Activated CD4-positive, alpha-beta T cell treated with anti-CD3 and anti-CD28 coated beads for 48 hours (primary cell): ENCODE measurements at regions not wholly inside any gene's neighbourhood (a gene's known extent, or its start where the extent isn't known, plus 50 kb on each side); places are given as distances from the start of the nearest gene placed in this dataset.

Experiments
- DNase-seq: peaks from one replicate; pipeline ENCODE4 v3.0.0-alpha.2; 2020

- DNase-seq: no peak
Measured at GRCh38 chr2:65550246-65550645, 117.8 kb upstream of the SPRED2 start.

DNA sequence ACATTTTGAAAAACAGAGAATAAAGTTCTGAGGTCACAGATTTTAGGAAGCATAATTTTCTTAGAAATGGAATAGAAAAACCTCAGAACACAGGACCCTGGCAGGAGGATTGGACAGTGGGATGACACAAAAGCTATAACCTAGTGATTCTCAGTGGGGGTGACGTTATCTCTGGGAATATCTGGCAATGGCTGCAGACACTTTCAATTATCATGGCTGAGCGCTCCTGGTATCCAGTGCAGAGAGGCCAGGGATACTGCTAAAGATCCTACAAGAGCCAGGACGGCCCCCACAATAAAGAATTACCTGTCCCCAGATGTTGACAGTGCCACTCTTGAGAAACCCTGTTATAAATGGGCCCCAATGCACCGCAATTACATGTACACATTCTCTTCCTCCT lies 117.2 kb upstream of the SPRED2 start:
- no peak for DNase-seq

DNA sequence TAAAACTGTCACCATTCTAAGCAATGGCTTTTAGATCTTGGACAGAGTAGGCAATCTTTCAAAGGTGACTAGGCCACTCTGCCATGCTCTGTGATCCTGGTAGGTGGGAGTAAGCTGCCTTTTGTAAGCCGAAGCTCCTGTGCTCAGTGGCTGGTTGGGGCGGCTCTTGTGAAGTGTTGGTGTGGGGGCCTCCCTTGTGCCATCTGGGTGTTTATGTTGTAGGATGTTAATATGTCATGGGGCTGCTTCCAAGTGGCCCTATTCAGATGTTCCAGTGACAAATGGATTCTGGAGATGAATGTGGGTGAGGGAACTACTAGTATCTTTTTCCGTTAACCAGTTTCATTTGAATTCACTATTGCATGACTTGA lies 116.8 kb upstream of the SPRED2 start:
- peak; percentile 56 for DNase-seq

GRCh38 chr2:65548576-65549256 lies 116.3 kb upstream of the SPRED2 start:
- no peak for DNase-seq

- no peak for DNase-seq
Measured at GRCh38 chr2:65548064-65548463, 115.7 kb upstream of the SPRED2 start.

DNA sequence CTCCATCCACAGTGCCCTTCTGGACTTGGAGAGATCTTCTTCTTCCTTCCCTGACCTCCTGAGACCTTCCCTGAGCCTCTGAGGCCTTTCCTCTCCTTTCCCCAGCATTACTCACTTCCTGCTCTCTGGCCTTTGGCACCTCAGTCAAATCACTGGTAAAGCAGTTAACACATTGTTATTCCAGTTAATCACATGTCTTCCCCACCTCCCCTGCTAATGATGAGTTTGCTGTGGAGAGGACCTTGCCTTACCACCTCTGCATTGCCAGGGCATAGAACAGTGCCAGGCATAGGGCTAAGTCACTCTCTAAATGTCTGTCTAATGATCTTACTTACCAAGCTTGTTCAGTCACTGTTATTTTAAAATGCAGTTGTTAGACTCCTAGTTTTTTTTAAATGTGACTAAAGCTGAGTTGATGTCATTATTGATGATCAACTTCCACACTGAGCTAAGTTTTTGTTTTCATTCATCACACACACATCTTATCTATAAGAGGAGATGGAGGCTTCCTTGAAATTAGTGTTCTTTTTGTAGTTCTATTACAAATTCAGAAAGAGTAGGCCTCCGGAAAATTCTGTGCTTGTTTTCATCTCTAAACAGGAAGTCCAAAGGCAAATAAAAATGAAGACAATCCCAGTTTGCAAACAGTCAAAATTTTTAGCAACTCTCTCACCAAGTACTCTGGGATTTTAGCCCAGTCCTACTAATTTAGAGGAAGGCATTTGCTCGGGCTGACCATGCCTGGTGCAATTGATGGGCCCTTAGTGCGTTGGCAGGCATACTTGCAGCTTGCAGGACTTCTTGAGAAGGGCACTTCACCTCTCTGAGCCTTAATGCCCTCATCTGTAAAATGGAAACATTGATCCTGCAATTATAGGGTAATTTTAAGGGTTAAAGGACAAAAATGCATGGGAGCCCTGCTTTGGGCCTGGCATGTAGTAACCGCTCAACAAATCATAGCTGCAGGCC lies 113.7 kb upstream of the SPRED2 start:
- DNase-seq: no peak

- no peak for DNase-seq
Measured at GRCh38 chr2:65541773-65542172, 109.4 kb upstream of the SPRED2 start.

DNA sequence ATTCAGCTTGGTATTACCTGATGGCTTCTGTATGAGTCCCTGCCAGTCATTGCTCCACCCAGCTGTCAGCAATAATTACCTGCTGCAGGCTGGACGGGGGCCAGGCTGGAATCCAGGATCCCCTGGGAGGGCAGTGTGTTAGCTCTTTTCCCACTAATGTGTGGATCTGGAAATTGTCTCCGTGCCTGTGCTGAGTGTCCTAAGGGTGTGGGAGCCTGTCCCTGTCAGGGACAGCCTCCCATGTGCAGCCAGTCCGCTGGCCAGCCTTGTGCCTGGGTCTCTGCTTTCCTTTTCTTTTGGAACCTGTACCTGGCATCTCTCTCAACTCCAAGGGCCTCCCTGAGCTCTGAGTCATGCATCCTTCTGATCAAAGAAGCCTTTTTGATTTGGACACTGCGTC lies 107.2 kb upstream of the SPRED2 start:
- DNase-seq: no peak

DNA sequence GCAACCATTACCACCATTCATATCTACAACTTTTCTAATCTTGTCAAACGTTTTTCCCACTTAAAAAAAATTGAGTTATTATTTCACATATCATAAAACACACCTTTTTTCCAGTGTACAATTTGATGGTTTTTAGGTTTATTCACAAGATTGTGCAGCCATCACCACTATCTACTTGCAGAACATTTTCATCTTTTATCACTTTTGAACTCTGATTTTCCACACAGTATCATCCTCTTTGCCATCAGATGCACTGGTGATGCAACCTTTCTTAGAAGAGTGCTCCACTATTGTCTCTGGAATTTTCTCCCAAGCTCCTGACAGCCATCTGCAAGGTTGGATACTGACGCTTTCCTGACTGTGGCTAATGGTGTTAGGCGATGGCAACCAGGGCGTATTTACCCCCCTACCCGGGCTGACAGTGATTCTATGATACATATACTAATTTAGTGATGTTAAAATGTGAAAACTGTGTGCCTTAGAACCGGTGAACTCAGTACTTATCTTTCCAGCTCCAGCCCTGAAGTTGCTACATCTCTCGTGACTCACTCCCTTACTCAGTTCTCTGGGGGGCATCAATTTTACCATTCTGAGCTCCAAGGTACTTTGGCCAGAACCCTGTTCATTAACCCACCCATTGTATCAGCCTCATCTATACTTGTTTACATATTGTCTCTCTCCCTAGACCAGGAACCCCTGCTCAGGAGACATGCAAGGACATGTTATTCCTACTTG lies 105.4 kb upstream of the SPRED2 start:
- DNase-seq: no peak

DNA sequence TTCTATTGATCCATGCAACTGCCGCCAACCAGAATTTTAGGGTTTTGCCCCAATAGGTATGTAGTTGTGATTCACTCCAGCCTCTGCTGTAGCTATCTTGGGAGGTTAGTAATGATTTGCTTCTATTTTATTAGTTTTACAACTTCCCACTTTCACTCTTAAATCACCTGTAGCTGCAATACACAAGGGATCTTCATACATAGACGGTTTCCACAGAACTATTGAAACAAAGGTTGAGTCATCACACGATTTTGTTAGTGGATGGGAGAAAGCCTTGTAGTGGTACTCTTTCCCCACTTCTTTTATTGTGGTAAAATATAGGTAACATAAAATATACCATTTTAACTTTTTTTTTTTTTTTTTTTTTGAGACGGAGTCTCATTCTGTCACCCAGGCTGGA lies 104.2 kb upstream of the SPRED2 start:
- no peak for DNase-seq

DNA sequence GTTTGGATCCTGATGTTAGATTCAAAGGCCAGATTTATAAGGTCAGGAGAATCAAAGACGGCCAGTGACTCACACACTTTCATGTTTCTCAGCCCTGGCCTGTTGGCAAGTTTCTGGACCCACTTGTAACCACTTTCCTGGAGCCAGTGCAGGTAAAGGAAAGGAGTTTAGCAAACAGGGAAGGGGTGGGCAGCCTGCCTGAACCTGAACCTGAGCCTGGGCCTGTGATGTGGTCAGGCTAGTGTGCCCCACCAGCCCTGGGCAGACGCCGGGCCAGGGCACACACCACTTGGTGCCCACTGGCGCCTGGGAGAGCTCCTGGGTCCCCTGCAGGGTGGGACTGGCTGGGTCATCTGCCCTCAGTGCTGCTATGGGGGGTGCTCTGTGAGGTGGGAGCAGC lies 100.5 kb upstream of the SPRED2 start:
- no peak for DNase-seq

- no peak for DNase-seq
Measured at GRCh38 chr2:65532326-65532725, 99.9 kb upstream of the SPRED2 start.

DNA sequence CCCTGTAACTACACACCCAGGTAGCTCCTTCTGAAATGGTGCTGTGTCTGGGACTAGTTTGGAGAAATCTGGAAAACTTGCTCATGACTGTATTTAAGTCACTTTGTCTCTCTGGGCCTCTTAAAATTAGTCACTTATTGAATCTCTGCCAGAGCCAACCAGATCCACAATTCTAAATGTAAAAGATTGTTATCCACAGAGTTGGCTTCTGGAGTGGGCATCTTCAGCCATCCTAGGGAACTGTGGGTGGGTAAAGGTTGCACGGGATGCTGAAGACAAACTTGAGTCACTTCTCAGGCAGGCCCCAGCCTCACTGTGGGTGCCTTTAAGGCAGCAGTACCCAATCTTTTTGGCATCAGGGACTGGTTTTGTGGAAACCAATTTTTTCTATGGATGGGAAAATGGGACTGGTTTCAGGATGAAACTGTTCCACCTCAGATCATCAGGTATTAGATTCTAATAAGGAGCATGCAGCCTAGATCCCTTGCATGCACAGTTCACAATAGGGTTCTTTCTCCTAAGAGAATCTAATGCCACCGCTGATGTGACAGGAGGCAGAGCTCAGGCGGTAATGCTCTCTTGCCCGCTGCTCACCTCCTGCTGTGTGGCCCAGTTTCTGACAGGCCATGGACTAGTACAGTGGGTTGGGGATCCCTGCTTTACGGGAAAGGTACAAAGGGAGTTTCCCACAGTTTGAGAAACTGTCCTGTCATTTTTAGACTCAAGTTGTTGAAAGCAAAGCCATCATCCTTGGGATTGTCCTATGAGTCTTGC lies 98.3 kb upstream of the SPRED2 start:
- DNase-seq: no peak

DNA sequence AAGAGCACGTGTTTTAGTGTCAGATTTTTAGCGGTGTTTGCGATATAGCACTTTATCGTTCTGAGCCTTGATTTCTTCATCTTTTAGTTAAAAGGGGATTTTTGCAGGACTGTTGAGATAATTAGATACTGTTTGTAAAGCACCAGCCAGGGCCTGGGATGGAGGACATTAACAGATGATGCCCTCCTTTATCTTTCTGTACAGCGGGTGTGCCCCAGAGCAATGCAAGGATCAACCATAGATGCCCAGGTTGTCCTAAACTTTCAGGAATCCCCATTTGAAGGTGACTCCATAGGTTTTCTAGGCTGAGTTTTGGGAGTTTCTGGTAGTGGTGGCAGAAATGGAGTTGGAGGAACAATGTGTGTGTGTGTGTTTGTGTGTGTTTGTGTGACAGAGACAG lies 97.0 kb upstream of the SPRED2 start:
- no peak for DNase-seq

DNA sequence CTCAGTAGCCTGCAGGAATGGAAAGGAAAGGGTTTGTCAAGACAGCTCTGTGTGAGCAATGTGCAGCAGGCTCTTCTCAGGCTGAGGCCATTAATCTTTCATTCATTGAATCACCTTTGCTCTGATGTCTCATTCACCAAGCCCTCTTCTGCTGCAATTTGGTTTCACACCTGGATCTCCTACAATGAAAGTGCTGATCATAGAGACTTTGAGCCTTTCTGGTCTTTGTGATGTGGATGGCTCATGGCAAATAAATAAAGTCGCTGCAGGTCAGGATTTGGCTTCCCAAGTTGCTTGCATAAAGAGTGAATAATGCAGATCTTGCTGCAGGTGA lies 95.8 kb upstream of the SPRED2 start:
- DNase-seq: no peak

DNA sequence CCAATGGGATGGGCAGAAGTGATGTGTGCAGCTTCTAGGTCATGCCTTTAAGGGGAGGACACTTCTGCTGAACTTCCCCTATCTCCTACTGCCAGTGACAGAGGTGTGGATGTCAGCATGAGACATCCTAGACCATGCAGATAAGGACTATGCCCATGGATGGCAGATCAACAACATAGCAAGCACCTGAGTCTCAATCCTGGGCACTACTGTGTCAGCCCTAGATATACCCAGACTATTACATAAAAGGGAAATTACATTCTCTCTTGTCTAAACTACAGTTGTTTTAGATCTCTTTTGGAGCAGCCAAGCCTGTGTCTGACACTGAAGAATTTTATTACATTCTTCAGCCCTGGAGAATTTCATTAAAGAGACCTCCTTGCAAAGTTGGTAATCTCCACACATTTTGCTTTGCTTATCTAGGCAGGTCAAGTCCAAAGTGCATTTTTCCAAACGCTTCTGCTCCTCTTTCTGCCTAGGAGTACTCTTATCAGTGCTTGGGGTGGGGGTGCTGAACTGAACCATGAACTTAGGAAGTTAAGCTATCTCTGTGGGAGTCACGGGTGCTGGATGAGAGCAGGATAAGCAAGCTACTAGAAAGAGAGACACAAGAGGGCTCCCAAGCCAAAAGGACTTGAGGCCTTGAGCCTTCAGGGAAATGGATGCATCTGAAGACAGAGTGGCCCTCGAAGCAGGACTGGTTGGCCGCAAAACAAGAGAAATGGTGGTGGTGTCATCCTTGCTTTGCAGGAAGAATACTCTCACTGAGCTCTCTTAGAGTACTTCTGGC lies 95.2 kb upstream of the SPRED2 start:
- DNase-seq: no peak

- no peak for DNase-seq
Measured at GRCh38 chr2:65525616-65526231, 93.3 kb upstream of the SPRED2 start.

DNA sequence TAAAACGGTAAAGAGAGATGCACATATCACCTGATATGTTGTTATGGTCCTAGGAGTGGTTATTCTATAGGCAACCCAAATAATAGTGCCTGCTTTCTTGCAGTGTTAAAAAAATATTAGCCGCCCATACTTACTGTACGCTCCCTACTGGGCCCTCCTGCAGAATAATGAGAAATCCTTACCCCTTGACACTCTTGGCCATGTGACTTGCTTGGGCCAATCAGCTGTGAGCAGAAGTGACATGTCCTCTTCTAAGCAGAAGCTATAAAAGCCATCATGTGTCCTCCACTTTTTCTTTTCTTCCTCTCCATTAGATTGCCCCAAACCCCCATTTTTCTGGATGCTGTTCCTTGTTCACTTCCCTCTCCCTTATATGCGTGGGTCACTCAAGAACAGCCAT lies 90.5 kb upstream of the SPRED2 start:
- no peak for DNase-seq

DNA sequence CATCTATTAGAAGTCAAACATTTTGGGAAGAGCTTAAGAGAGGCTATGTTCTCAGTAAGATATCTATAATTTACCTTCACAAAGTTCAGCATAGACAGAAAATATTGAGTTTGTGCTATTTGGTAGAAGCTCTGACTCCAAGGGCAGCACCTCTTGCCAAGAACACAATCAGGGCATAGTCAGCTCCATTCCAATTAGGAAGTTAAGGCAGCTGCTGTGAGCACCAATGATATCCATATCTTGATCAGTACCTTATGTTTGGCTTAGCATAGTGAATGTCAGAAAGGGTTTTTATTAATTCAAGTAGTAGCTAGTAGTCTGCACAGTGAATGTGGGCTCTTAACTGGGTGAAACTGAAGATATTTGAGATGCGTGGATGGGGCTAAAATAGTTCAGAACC lies 86.4 kb upstream of the SPRED2 start:
- no peak for DNase-seq

DNA sequence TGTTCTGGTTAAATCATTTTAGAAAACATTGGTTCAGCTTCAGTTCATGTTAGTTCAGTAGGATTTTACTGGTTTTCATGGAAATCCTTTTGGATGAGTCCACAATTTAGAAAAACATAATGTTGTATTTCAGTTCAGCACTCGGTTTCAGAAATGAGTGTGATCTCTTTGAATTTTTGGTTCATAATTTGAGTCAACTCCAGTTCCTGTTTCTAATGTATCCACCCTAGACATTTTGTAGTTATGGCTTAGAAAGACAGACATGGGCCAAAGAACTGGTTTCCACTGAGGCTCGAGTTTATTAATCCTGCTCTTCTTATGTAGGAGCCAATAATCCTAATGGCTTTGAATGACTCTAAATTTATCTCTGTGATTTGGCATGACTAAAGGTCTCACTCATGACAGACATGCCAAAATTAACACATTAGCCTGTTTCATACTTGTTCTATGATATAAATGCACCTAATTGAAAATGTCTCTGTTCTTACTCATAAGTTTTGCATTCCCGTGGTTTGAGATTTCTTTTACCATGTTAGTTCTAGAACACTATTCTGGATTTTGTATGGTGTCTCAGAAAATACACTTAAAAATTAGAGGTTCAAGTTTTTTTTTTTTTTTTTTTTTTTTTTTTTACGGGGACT lies 82.3 kb upstream of the SPRED2 start:
- DNase-seq: no peak

DNA sequence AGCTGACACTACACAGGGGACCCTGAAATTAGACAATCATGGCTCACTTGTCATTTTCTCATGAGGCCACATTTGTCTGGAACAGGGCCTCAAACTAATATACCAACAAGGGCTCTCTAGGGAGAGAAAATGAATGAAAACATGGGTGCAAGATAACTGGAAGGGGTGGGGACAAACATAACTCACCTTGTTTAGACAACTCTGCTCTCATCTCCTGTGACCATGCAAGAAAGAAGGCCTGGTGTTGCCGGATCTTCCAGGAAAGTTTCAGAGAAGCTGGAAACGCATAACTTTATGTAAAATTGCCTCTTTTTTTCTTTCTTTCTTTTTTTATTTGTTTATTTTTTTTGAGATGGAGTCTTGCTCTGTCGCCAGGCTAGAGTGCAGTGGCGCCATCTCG lies 80.4 kb upstream of the SPRED2 start:
- no peak for DNase-seq
